Bronchial epithelial cell (primary cell): ENCODE measurements at regions not wholly inside any gene's neighbourhood (a gene's known extent, or its start where the extent isn't known, plus 50 kb on each side); places are given as distances from the start of the nearest gene placed in this dataset.
A peak's percentile ranks its signal among the peaks of the same experiment; 100 is the strongest.

Experiments
- DNase-seq: peaks from one replicate; pipeline ENCODE4 v3.0.0-alpha.2; 2010; ENCODE audit warnings: low read depth
- FAIRE-seq: peaks from 2 replicates; lab custom pipeline; 2011; peaks lifted over from hg19 to GRCh38; lab: Jason Lieb, UNC
- H3K27me3 ChIP-seq: 2 replicates; pipeline ENCODE4 v1.5.1; 2011; ENCODE audit warnings: low read length; ENCODE audit not compliant: control insufficient read depth, insufficient read depth
- H3K36me3 ChIP-seq: 2 replicates; pipeline ENCODE4 v1.5.1; 2011; ENCODE audit warnings: low read length; ENCODE audit not compliant: control insufficient read depth, insufficient read depth
- H3K4me3 ChIP-seq: 2 replicates; pipeline ENCODE4 v1.5.1; 2011; ENCODE audit warnings: mild to moderate bottlenecking, low read depth, low read length, control low read depth
- CTCF ChIP-seq: IDR thresholded peaks from 2 replicates; pipeline ENCODE4 v1.5.1; 2011; ENCODE audit warnings: mild to moderate bottlenecking, moderate library complexity, low read length, control low read depth, inconsistent platforms; ENCODE audit not compliant: insufficient read depth, severe bottlenecking

GRCh38 chrX:16466640-16467432 is 183.1 kb upstream of the S100G start:
- Histone ChIP-seq H3K27me3 (no peaks in the 10 kb centered on the region), H3K4me3 (no peak overlapping the region), H3K36me3 (no peaks in the 10 kb centered on the region)
- peak; percentile 84 for DNase-seq
- TF ChIP-seq CTCF, result no peak
- peak; percentile 64 for FAIRE-seq

DNA sequence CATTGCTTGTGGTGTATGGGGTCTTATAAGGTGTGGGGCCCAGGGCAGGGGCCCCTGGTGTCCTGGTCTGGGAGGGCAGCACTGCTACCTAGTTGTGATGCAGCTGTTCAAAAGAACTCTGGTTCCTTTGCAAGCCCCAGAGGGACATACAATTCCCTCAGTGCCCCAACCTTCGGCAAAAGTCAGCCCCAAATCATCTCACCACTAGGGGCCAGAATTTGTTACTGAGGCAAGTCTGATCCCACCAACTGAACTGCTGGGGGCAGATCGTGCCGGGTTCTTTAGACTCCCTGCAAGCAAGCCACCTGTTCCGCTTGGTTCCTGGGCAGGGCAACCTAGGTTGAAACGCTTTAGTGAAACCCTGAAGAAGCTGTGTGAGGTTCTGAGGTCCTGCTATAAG is 180.1 kb upstream of the S100G start:
- no peaks in the 10 kb centered on the region for H3K27me3 ChIP-seq
- no peak for TF ChIP-seq CTCF
- no peak overlapping the region for H3K4me3 ChIP-seq
- no peaks in the 10 kb centered on the region for H3K36me3 ChIP-seq
- DNase-seq, result no peak
- no peak for FAIRE-seq

DNA sequence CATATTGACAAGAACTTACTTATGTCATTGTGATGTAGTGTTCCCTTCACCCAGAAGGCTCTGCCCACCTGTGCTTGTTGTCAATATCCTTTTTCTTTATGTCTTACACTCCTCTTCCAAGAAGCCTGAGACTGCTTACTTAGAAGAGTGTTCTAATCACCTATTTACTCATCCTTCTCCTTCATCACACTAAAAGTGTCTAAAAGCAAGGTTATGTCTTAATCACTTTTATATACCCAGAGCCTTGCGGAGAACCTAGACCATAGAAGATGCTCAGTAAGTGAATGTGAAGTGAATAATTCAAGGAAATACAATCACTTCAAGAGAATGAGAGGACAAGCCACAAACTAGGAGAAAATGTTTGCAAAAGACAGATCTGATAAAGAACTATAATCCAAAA is 177.6 kb upstream of the S100G start:
- no peaks in the 10 kb centered on the region for H3K36me3 ChIP-seq
- DNase-seq (no peak), FAIRE-seq (no peak)
- TF ChIP-seq CTCF, result no peak
- no peak overlapping the region for H3K4me3 ChIP-seq
- H3K27me3 ChIP-seq, result no peaks in the 10 kb centered on the region

DNA sequence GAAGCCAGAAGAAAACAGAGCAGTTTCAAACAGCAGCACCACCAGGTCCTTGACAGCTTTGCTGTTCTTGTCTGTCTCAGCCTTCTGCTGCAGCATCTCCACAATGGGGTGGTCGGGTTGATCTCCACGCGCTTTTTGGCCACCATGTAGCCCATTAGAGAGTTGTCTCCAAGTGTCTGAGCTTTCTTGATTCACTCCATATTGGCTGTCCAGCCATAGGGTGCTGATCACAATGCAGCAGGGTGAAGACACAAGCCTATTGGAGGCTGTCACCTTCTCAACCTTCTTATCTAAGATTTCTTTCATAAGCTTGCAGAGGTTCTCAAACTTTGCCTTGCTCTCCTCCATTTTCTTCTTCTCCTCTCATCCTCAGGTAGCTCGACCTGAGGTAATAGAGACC is 175.4 kb upstream of the S100G start:
- Histone ChIP-seq H3K4me3 (no peak overlapping the region), H3K36me3 (no peaks in the 10 kb centered on the region), H3K27me3 (no peaks in the 10 kb centered on the region)
- TF ChIP-seq CTCF, result no peak
- DNase-seq (no peak), FAIRE-seq (no peak)

- no peaks in the 10 kb centered on the region for H3K27me3 ChIP-seq
- H3K36me3 ChIP-seq, result no peaks in the 10 kb centered on the region
- DNase-seq (no peak), FAIRE-seq (no peak)
- no peak for TF ChIP-seq CTCF
- no peak overlapping the region for H3K4me3 ChIP-seq
These were observed 173.9 kb upstream of the S100G start for GRCh38 chrX:16476009-16476408.

DNA sequence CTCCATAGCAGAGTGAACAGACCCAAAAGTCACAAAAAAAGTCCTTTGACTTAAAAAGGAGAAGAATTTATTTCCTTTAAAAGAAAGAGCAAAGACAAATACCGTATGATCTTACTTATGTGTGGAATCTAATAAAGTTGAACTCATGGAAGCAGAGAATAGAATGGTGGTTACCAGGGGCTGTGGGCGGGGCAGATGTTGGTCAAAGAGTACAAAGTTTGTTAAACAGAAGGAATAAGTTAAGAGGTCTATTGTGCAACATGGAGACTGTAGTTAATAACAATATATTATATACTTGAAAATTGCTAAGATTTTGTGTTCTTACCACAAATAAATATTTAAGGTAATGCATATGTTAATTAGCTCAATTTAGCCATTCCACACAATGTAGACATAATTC is 173.3 kb upstream of the S100G start:
- no peaks in the 10 kb centered on the region for H3K27me3 ChIP-seq
- no peak for FAIRE-seq
- no peak for TF ChIP-seq CTCF
- DNase-seq, result no peak
- H3K4me3 ChIP-seq, result no peak overlapping the region
- no peaks in the 10 kb centered on the region for H3K36me3 ChIP-seq
